ENCODE measurements at regions not wholly inside any gene's neighbourhood (a gene's known extent, or its start where the extent isn't known, plus 50 kb on each side); places are given as distances from the start of the nearest gene placed in this dataset.

DNA sequence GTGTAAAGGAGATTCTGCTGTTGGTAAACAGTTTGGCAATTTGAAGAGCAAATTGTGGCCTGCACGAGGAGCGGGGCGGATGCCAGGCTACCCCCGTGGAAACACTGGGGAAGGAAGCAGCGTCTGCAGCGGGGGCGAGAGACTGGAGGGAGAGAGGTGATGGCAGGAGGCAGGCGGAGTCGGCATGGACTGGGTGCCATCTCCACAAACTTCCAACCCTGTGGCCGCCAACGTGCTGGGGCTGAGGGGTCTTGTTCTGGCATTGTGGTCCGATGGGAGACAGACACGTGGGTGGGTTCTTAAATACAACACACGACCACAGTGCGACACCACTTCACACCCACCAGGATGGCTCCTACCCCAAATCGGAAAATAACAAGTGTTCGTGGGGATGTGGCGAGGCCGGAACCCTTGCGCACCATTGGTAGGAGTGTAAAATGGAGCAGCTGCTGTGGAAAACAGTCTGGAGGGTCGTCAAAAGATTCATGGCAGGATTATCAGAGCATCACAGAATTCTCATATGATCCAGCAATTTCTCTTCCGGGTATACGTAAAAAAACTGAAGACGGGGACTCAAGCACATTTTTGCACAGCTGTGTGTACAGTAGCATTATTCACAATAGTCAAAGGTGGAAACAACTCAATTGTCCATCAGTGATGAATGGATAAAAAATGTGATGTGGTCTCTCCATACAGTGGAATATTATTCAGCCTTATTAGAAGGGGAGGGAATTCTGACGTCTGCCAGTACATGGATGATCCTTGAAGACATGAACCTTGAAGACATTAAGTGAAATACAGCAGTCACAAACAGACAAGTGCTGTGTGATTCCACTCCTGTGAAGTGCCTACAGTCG lies 82.4 kb upstream of the HPCAL1 start:
- ChIA-PET CTCF (no interaction called here), POLR2A (no interaction called here)
- no peak for TF ChIP-seq FOS (IDR thresholded peaks at IDR 0.05; ENCODE audit: borderline replicate concordance, insufficient read depth, low read length)
- intact Hi-C loops (cut with micrococcal nuclease), result no loop called here
- Histone ChIP-seq H4K20me1 (replicated peaks; ENCODE audit: control insufficient read depth, extremely low read depth, insufficient read depth, low read length) (no peaks in the 10 kb centered on the region), H3K9me3 (replicated peaks; ENCODE audit: control insufficient read depth, insufficient read depth, low read length) (no peaks in the 10 kb centered on the region), H3K27ac (ENCODE audit: insufficient read depth, low read depth, low read length) (no peak overlapping the region), H3K27me3 (ENCODE audit: control insufficient read depth in 2 of 2, insufficient read depth in 2 of 2, low read length in 2 of 2) (no peaks in the 10 kb centered on the region), H3K79me2 (ENCODE audit: control insufficient read depth, insufficient read depth, low read length) (no peaks in the 10 kb centered on the region), H3K4me2 (ENCODE audit: insufficient read depth, low read length) (no peak overlapping the region), H3K4me3 (replicated peaks in 1 of 3; ENCODE audit: insufficient read depth in 1 of 3, low read depth in 1 of 3, low read length in 3 of 3) (no peak overlapping the region), H3K9ac (replicated peaks; ENCODE audit: extremely low read depth, insufficient read depth, low read length) (no peak overlapping the region), H3K9me1 (replicated peaks; ENCODE audit: control insufficient read depth, extremely low read depth, insufficient read depth, low read length) (no peaks in the 10 kb centered on the region), H3K36me3 (ENCODE audit: control insufficient read depth in 2 of 2, extremely low read depth in 1 of 2, insufficient read depth in 2 of 2, low read length in 2 of 2) (no peaks in the 10 kb centered on the region), H3K4me1 (ENCODE audit: control insufficient read depth, extremely low read depth, insufficient read depth, low read length) (no peaks in the 10 kb centered on the region), H2AFZ (ENCODE audit: low read depth, low read length) (no peak overlapping the region)
- no TSS peak for BruUV-seq (replicated peaks)
- no peak for DNase-seq (ENCODE audit: low read depth, low spot score)
- no peak for FAIRE-seq
- dilution Hi-C loops (cut with MboI; ENCODE audit: extremely low pct_ligation_motif_present, low sequenced_read_pairs), result no loop called here

DNA sequence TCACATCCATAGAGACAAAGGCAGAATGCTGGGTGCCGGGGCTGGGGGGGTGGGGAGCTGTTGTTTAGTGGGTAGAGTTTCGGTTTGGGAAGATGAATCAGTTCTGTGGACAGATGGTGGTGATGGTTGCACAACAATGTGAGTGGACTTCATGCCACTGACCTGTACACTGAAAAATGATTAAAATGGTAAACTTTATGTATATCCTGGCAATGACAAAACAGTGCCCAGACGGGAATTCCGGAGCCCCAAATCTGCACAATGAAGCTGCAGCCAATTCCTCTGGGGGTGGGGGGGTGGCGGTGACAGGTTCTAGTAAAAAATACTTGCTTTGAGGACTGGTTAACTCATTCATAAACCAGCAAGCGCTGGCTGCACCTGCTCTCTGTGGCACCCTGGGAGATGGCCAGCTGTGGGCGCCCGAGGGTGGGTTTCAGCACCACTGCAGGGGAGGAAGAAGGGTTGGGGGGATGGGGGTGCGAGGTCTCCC lies 81.8 kb upstream of the HPCAL1 start:
- POLR2A ChIA-PET, result no interaction called here
- H2AFZ ChIP-seq (ENCODE audit: low read depth, low read length), result no peak overlapping the region

More for the DNA sequence above, 81.8 kb upstream of the HPCAL1 start:
- H3K4me1 ChIP-seq (ENCODE audit: control insufficient read depth, extremely low read depth, insufficient read depth, low read length), result no peaks in the 10 kb centered on the region
- H3K27ac ChIP-seq (ENCODE audit: insufficient read depth, low read depth, low read length), result no peak overlapping the region
- intact Hi-C loops (cut with micrococcal nuclease) (no loop called here), dilution Hi-C loops (cut with MboI; ENCODE audit: extremely low pct_ligation_motif_present, low sequenced_read_pairs) (no loop called here)
- DNase-seq (ENCODE audit: low read depth, low spot score) (no peak), FAIRE-seq (no peak)
- CTCF ChIA-PET, result no interaction called here
- no peak overlapping the region for H3K4me3 ChIP-seq (replicated peaks in 1 of 3; ENCODE audit: insufficient read depth in 1 of 3, low read depth in 1 of 3, low read length in 3 of 3)
- H3K4me2 ChIP-seq (ENCODE audit: insufficient read depth, low read length), result no peak overlapping the region
- no peaks in the 10 kb centered on the region for H3K9me3 ChIP-seq (replicated peaks; ENCODE audit: control insufficient read depth, insufficient read depth, low read length)
- no peak overlapping the region for H3K9ac ChIP-seq (replicated peaks; ENCODE audit: extremely low read depth, insufficient read depth, low read length)
- H4K20me1 ChIP-seq (replicated peaks; ENCODE audit: control insufficient read depth, extremely low read depth, insufficient read depth, low read length), result no peaks in the 10 kb centered on the region
- H3K36me3 ChIP-seq (ENCODE audit: control insufficient read depth in 2 of 2, extremely low read depth in 1 of 2, insufficient read depth in 2 of 2, low read length in 2 of 2), result no peaks in the 10 kb centered on the region
- no peaks in the 10 kb centered on the region for H3K27me3 ChIP-seq (ENCODE audit: control insufficient read depth in 2 of 2, insufficient read depth in 2 of 2, low read length in 2 of 2)
- BruUV-seq (replicated peaks), result no TSS peak
- H3K9me1 ChIP-seq (replicated peaks; ENCODE audit: control insufficient read depth, extremely low read depth, insufficient read depth, low read length), result no peaks in the 10 kb centered on the region
- TF ChIP-seq FOS (IDR thresholded peaks at IDR 0.05; ENCODE audit: borderline replicate concordance, insufficient read depth, low read length), result no peak
- TF ChIP-seq, protein P1, sequence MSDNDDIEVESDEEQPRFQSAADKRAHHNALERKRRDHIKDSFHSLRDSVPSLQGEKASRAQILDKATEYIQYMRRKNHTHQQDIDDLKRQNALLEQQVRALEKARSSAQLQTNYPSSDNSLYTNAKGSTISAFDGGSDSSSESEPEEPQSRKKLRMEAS (IDR thresholded peaks at IDR 0.05; ENCODE audit: insufficient read depth, insufficient read length), result no peak
- no peak for TF ChIP-seq MYC (IDR thresholded peaks at IDR 0.05; ENCODE audit: low read depth, low read length)
- TF ChIP-seq GATA2 (IDR thresholded peaks at IDR 0.05; ENCODE audit: insufficient read depth, insufficient read length, low read depth, low read length), result no peak
- no peak for TF ChIP-seq JUN (IDR thresholded peaks at IDR 0.05; ENCODE audit: borderline replicate concordance, insufficient read depth, insufficient read length, low read depth)
- no peak for TF ChIP-seq POLR2A (IDR thresholded peaks at IDR 0.05; ENCODE audit: low read depth, low read length)
- no peak for TF ChIP-seq EZH2 (IDR thresholded peaks at IDR 0.05; ENCODE audit: borderline replicate concordance, low read depth, low read length, severe bottlenecking)
- TF ChIP-seq, protein P2, sequence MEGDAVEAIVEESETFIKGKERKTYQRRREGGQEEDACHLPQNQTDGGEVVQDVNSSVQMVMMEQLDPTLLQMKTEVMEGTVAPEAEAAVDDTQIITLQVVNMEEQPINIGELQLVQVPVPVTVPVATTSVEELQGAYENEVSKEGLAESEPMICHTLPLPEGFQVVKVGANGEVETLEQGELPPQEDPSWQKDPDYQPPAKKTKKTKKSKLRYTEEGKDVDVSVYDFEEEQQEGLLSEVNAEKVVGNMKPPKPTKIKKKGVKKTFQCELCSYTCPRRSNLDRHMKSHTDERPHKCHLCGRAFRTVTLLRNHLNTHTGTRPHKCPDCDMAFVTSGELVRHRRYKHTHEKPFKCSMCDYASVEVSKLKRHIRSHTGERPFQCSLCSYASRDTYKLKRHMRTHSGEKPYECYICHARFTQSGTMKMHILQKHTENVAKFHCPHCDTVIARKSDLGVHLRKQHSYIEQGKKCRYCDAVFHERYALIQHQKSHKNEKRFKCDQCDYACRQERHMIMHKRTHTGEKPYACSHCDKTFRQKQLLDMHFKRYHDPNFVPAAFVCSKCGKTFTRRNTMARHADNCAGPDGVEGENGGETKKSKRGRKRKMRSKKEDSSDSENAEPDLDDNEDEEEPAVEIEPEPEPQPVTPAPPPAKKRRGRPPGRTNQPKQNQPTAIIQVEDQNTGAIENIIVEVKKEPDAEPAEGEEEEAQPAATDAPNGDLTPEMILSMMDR (IDR thresholded peaks at IDR 0.05; ENCODE audit: extremely low read depth in 1 of 2, insufficient read depth in 1 of 2, low read depth in 1 of 2, low read length in 2 of 2), result no peak
- TF ChIP-seq POLR2AphosphoS5 (IDR thresholded peaks at IDR 0.05; ENCODE audit: insufficient read depth, low read depth, low read length), result no peak
- H3K79me2 ChIP-seq (ENCODE audit: control insufficient read depth, insufficient read depth, low read length), result no peaks in the 10 kb centered on the region

Data from endothelial cell of umbilical vein (primary cell).